Prostate gland (tissue), 2 donors: ENCODE measurements at regions not wholly inside any gene's neighbourhood (a gene's known extent, or its start where the extent isn't known, plus 50 kb on each side); places are given as distances from the start of the nearest gene placed in this dataset.

ENCODE experiments used
- CTCF ChIP-seq, 4 experiments: fragments of 200-600 bp in 2 of 4; fragments of 450-650 bp in 2 of 4; sonication (generic) in 2 of 4; IDR thresholded peaks; 1 replicate in 3 of 4; 2 replicates in 1 of 4; pipeline ENCODE4 v1.5.1; 2016 to 2019; ENCODE audit warnings: antibody characterized with exemption in 4 of 4, mild to moderate bottlenecking in 2 of 4, moderate library complexity in 2 of 4
- POLR2A ChIP-seq: fragments of 450-650 bp; IDR thresholded peaks from one replicate; pipeline ENCODE4 v1.6.1; 2016; ENCODE audit warnings: antibody characterized with exemption, mild to moderate bottlenecking
- POLR2AphosphoS5 ChIP-seq: sonication (generic); formaldehyde crosslinking; IDR thresholded peaks from one replicate; pipeline ENCODE4 v1.6.1; 2017; ENCODE audit warnings: antibody characterized with exemption

GRCh38 chr2:59627599-59627998 lies 925.9 kb downstream of the BCL11A start:
- TF ChIP-seq POLR2A: no peak
- TF ChIP-seq CTCF (IDR thresholded peaks at IDR 0.05): no peak
- no peak for TF ChIP-seq POLR2AphosphoS5
